BJ (cell line): ENCODE measurements at regions not wholly inside any gene's neighbourhood (a gene's known extent, or its start where the extent isn't known, plus 50 kb on each side); places are given as distances from the start of the nearest gene placed in this dataset.

ENCODE experiments used
- CTCF ChIA-PET: fragments of 350-600 bp; formaldehyde crosslinking; extraction: SDS; loops from one replicate; lab custom pipeline; 2021; ENCODE audit warnings: antibody characterized with exemption, inconsistent platforms; lab: Yijun Ruan, JAX
- POLR2A ChIA-PET: fragments of 300-600 bp; sonication (Branson Sonifier 250); formaldehyde crosslinking; extraction: SDS; loops from one replicate; lab custom pipeline; 2021; ENCODE audit warnings: antibody characterized with exemption; lab: Charles Lee
- DNase-seq: peaks from one replicate; pipeline ENCODE4 v3.0.0-alpha.2; 2011; ENCODE audit warnings: low read depth
- H3K27me3 ChIP-seq: 2 replicates; pipeline ENCODE4 v1.6.0; 2011; ENCODE audit warnings: low read length; ENCODE audit not compliant: control insufficient read depth, insufficient read depth
- H3K36me3 ChIP-seq: 2 replicates; pipeline ENCODE4 v1.5.1; 2011; ENCODE audit warnings: low read length; ENCODE audit not compliant: control insufficient read depth, insufficient read depth
- H3K4me3 ChIP-seq: 2 replicates; pipeline ENCODE4 v1.5.1; 2011; ENCODE audit warnings: low read depth, mild to moderate bottlenecking, control low read depth, low read length
- CTCF ChIP-seq: IDR thresholded peaks from 2 replicates; pipeline ENCODE4 v1.5.1; 2011; ENCODE audit warnings: low read depth, mild to moderate bottlenecking, control low read depth, inconsistent platforms, low read length, moderate library complexity; ENCODE audit not compliant: insufficient read depth

- H3K36me3 ChIP-seq: no peaks in the 10 kb centered on the region
- no peaks in the 10 kb centered on the region for H3K27me3 ChIP-seq
- DNase-seq: no peak
- ChIA-PET CTCF (no interaction called here), POLR2A (no interaction called here)
- no peak overlapping the region for H3K4me3 ChIP-seq
- no peak for TF ChIP-seq CTCF
These were observed 265.2 kb downstream of the CENPW start for GRCh38 chr6:126605089-126605488.

DNA sequence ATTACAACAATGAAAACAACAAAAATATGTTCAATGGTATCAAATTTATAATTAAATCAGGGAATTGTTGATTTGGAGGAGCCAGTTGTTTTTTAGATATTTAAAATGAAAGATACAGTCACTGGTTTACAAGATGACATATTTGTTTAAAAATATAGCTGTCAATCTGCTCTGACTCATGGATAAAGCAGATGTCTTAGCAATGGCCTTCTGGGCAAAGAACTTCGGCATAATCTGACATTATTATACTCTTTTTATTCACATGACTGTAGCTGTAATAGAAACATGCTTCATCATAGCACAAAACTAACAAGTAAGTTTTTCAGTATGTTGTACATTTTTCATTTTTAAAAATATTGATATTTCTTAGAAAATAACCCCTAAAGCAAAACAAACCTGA is 267.4 kb downstream of the CENPW start:
- Histone ChIP-seq H3K36me3 (no peaks in the 10 kb centered on the region), H3K4me3 (no peak overlapping the region), H3K27me3 (no peaks in the 10 kb centered on the region)
- no peak for TF ChIP-seq CTCF
- CTCF ChIA-PET: no interaction called here
- POLR2A ChIA-PET: no interaction called here
- no peak for DNase-seq

DNA sequence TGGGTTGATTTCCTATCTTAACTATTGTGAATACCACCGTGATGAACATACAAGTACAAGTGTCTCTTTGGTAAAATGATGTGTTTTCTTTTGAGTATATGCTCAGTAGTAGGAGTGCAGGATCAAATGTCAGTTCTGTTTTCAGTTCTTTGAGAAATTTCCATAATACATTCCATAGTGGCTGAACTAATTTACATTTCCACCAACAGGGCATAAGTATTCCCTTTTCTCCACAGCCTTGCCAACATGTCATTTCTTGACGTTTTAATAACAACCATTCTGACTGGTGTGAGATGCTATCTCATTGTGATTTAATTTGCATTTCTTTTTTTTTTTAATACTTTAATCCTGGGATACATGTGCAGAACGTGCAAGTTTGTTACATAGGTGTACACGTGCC is 268.8 kb downstream of the CENPW start:
- no peaks in the 10 kb centered on the region for H3K27me3 ChIP-seq
- H3K36me3 ChIP-seq: no peaks in the 10 kb centered on the region
- no peak for DNase-seq
- ChIA-PET POLR2A (no interaction called here), CTCF (no interaction called here)
- H3K4me3 ChIP-seq: no peak overlapping the region
- TF ChIP-seq CTCF: no peak

DNA sequence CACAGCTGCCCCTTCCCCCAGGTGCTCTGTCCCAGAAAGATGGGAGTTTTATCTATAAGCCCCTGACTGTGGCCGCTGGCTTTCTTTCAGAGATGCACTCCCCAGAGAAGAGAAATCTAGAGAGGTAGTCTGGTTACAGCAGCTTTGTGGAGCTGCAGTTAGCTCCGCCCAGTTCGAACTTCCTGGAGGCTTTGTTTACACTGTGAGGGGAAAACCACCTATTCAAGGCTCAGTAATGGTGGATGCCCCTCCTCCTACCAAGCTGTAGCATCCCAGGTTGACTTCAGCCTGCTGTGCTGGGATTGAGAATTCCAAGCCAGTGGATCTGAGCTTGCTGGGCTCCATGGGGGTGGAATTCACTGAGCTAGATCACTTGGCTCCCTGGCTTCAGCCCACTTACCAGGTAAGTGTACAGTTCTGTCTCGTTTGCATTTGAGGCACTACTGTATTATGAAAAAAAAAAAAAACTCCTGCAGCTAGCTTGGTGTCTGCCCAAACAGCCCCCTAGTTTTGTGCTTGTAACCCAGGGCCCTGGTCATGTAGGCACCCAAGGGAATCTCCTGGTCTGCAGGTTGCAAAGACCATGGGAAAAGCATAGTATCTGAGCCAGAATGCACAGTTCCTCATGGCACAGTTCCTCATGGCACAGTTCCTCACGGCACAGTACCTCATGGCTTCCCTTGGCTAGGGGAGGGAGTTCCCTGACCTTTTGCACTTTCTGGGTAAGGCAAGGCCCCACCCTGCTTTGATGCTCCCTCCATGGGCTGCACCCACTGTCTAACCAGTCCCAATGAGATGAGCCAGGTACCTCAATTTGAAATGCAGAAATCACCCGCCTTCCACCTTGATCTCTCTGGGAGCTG is 275.0 kb downstream of the CENPW start:
- POLR2A ChIA-PET: no interaction called here
- Histone ChIP-seq H3K27me3 (no peaks in the 10 kb centered on the region), H3K36me3 (no peaks in the 10 kb centered on the region), H3K4me3 (no peak overlapping the region)
- no peak for TF ChIP-seq CTCF
- CTCF ChIA-PET: no interaction called here
- DNase-seq: no peak

- Histone ChIP-seq H3K36me3 (no peaks in the 10 kb centered on the region), H3K4me3 (no peak overlapping the region), H3K27me3 (no peaks in the 10 kb centered on the region)
- ChIA-PET POLR2A (no interaction called here), CTCF (no interaction called here)
- TF ChIP-seq CTCF: no peak
- no peak for DNase-seq
These were observed 277.0 kb downstream of the CENPW start for GRCh38 chr6:126616866-126617265.
